Endothelial cell of umbilical vein (primary cell): ENCODE measurements at regions not wholly inside any gene's neighbourhood (a gene's known extent, or its start where the extent isn't known, plus 50 kb on each side); places are given as distances from the start of the nearest gene placed in this dataset.

Experiments used
- BruUV-seq: library from RNA; stranded (reverse); fragments of 400-500 nt; replicated peaks from 2 replicates; lab custom pipeline; 2021; lab: Mats Ljungman, UMichigan
- CTCF ChIA-PET: fragments of 300-600, 350-600 bp; sonication (Branson Sonifier 250); formaldehyde crosslinking; loops from one replicate; lab custom pipeline; 2021; ENCODE audit warnings: antibody characterized with exemption, inconsistent platforms; lab: Charles Lee
- POLR2A ChIA-PET: fragments of 300-600, 350-600 bp; sonication (Branson Sonifier 250); formaldehyde crosslinking; loops from one replicate; lab custom pipeline; 2021; ENCODE audit warnings: antibody characterized with exemption, inconsistent platforms; lab: Charles Lee
- DNase-seq: peaks from one replicate; pipeline ENCODE4 v3.0.0-alpha.2; 2011; ENCODE audit warnings: low read depth, low spot score
- FAIRE-seq: peaks from 2 replicates; lab custom pipeline; 2011; peaks lifted over from hg19 to GRCh38; lab: Jason Lieb, UNC
- H2AFZ ChIP-seq: 2 replicates; pipeline ENCODE4 v1.6.0; 2012; ENCODE audit warnings: low read depth, low read length, control low read depth, inconsistent platforms
- H3K27ac ChIP-seq: 2 replicates; pipeline ENCODE4 v1.5.1; 2011; ENCODE audit warnings: low read depth, mild to moderate bottlenecking, control low read depth, low read length, moderate library complexity; ENCODE audit not compliant: insufficient read depth
- H3K27me3 ChIP-seq, 2 experiments: 2 replicates each; pipeline versions ENCODE4 v1.6.0 to v1.6.1; 2011; ENCODE audit warnings: low read length in 2 of 2, mixed read lengths in 1 of 2; ENCODE audit not compliant: control insufficient read depth in 2 of 2, insufficient read depth in 2 of 2
- H3K36me3 ChIP-seq, 2 experiments: 2 replicates in 1 of 2; 3 replicates in 1 of 2; pipeline ENCODE4 v1.5.1; 2011; ENCODE audit warnings: low read length in 2 of 2, mild to moderate bottlenecking in 1 of 2, moderate library complexity in 1 of 2; ENCODE audit not compliant: control insufficient read depth in 2 of 2, insufficient read depth in 2 of 2; ENCODE audit errors: extremely low read depth in 1 of 2
- H3K4me1 ChIP-seq: 3 replicates; pipeline ENCODE4 v1.5.1; 2011; ENCODE audit warnings: mild to moderate bottlenecking, low read length; ENCODE audit not compliant: control insufficient read depth, insufficient read depth; ENCODE audit errors: extremely low read depth
- H3K4me2 ChIP-seq: 2 replicates; pipeline ENCODE4 v1.6.1; 2011; ENCODE audit warnings: low read length, control low read depth, mixed read lengths; ENCODE audit not compliant: insufficient read depth
- H3K4me3 ChIP-seq, 3 experiments: fragments of 200-600 bp in 1 of 3; sonication (generic), shearing (Covaris generic) in 1 of 3; replicated peaks in 1 of 3; 2 replicates each; pipeline ENCODE4 v1.5.1; 2011 to 2016; ENCODE audit warnings: control low read depth in 3 of 3, low read length in 3 of 3, mild to moderate bottlenecking in 2 of 3, inconsistent platforms in 1 of 3, low read depth in 1 of 3, moderate library complexity in 1 of 3; ENCODE audit not compliant: insufficient read depth in 1 of 3
- H3K79me2 ChIP-seq: 2 replicates; pipeline ENCODE4 v1.6.0; 2012; ENCODE audit warnings: low read length, inconsistent platforms; ENCODE audit not compliant: control insufficient read depth, insufficient read depth
- H3K9ac ChIP-seq: replicated peaks from 2 replicates; pipeline ENCODE3; 2011; ENCODE audit warnings: low read length, control low read depth; ENCODE audit not compliant: insufficient read depth; ENCODE audit errors: extremely low read depth
- H3K9me1 ChIP-seq: replicated peaks from 3 replicates; pipeline ENCODE4 v1.6.0; 2011; ENCODE audit warnings: mild to moderate bottlenecking, low read length; ENCODE audit not compliant: control insufficient read depth, insufficient read depth; ENCODE audit errors: extremely low read depth
- H3K9me3 ChIP-seq: replicated peaks from 2 replicates; pipeline ENCODE4 v1.5.1; 2012; ENCODE audit warnings: low read length, inconsistent platforms; ENCODE audit not compliant: control insufficient read depth, insufficient read depth
- H4K20me1 ChIP-seq: replicated peaks from 2 replicates; pipeline ENCODE3; 2011; ENCODE audit warnings: mild to moderate bottlenecking, low read length; ENCODE audit not compliant: control insufficient read depth, insufficient read depth; ENCODE audit errors: extremely low read depth
- CTCF ChIP-seq, 2 donors: IDR thresholded peaks; 1 replicate in 1 of 2; 2 replicates in 1 of 2; pipeline ENCODE4 v1.5.1; 2011; ENCODE audit warnings: low read length in 2 of 2, mild to moderate bottlenecking in 2 of 2, moderate library complexity in 2 of 2, control low read depth in 1 of 2, inconsistent platforms in 1 of 2, low read depth in 1 of 2; ENCODE audit not compliant: insufficient read depth in 1 of 2; ENCODE audit errors: extremely low read depth in 1 of 2
- JUN ChIP-seq: IDR thresholded peaks from 2 replicates; pipeline ENCODE4 v1.6.1; 2011; ENCODE audit warnings: borderline replicate concordance, low read depth; ENCODE audit not compliant: insufficient read length, insufficient read depth
- MYC ChIP-seq: IDR thresholded peaks from one replicate; pipeline ENCODE4 v1.6.1; 2011; ENCODE audit warnings: mild to moderate bottlenecking, low read depth, low read length
- POLR2AphosphoS5 ChIP-seq: IDR thresholded peaks from 2 replicates; pipeline ENCODE4 v1.6.1; 2012; ENCODE audit warnings: low read depth, mild to moderate bottlenecking, control low read depth, low read length, moderate library complexity; ENCODE audit not compliant: insufficient read depth
- dilution Hi-C: fragments of 300-500 bp; cut with MboI; formaldehyde crosslinking; loops from one replicate; pipeline ENCODE4 v1.15.0; 2019; ENCODE audit warnings: low sequenced_read_pairs; ENCODE audit not compliant: extremely low pct_ligation_motif_present
- intact Hi-C: fragments of 100-400 bp; cut with micrococcal nuclease; formaldehyde crosslinking; loops from one replicate; pipeline ENCODE4 v1.10.0; 2022

- Histone ChIP-seq H3K36me3 (no peaks in the 10 kb centered on the region), H2AFZ (peak overlapping the region; percentile 52), H4K20me1 (no peaks in the 10 kb centered on the region), H3K4me1 (peaks cover 10% of the 10 kb centered on the region), H3K27me3 (no peaks in the 10 kb centered on the region), H3K9me1 (no peaks in the 10 kb centered on the region), H3K4me3 (no peak overlapping the region), H3K9ac (no peak overlapping the region), H3K79me2 (no peaks in the 10 kb centered on the region), H3K9me3 (no peaks in the 10 kb centered on the region), H3K27ac (no peak overlapping the region), H3K4me2 (peak overlapping the region; percentile 52)
- FAIRE-seq (peak; percentile 87), DNase-seq (peak; percentile 36)
- ChIA-PET CTCF (interaction anchor here (0.9 to 1.5 kb wide), 3 partner anchors 11 to 23 kb away, joined by 3 read pairs; no protein-coding TSS in a partner anchor), POLR2A (no interaction called here)
- intact Hi-C loops (no loop called here), dilution Hi-C loops (no loop called here)
- no TSS peak for BruUV-seq
- TF ChIP-seq CTCF (IDR thresholded peaks at IDR 0.05; ENCODE audit: extremely low read depth in 1 of 2, insufficient read depth in 1 of 2, low read depth in 1 of 2, low read length in 2 of 2) (no peak), JUN (peak; percentile 29), POLR2AphosphoS5 (no peak)
These were observed 235.4 kb downstream of the TBL1XR1 start for GRCh38 chr3:176961916-176962315.

- H4K20me1 ChIP-seq: no peaks in the 10 kb centered on the region
- no peaks in the 10 kb centered on the region for H3K9me1 ChIP-seq
- ChIA-PET POLR2A (no interaction called here), CTCF (no interaction called here)
- H3K9ac ChIP-seq: no peak overlapping the region
- no peak overlapping the region for H2AFZ ChIP-seq
- H3K9me3 ChIP-seq: no peaks in the 10 kb centered on the region
- dilution Hi-C loops (no loop called here), intact Hi-C loops (no loop called here)
- no peaks in the 10 kb centered on the region for H3K36me3 ChIP-seq
- no peak for DNase-seq
- H3K79me2 ChIP-seq: no peaks in the 10 kb centered on the region
- no TSS peak for BruUV-seq
- no peak overlapping the region for H3K27ac ChIP-seq
- H3K4me3 ChIP-seq: no peak overlapping the region
- H3K4me2 ChIP-seq: no peak overlapping the region
- peaks cover 10% of the 10 kb centered on the region for H3K4me1 ChIP-seq
- FAIRE-seq: no peak
- no peak for TF ChIP-seq CTCF (IDR thresholded peaks at IDR 0.05; ENCODE audit: extremely low read depth in 1 of 2, insufficient read depth in 1 of 2, low read depth in 1 of 2, low read length in 2 of 2)
- TF ChIP-seq JUN: no peak
- TF ChIP-seq MYC: no peak
- H3K27me3 ChIP-seq: no peaks in the 10 kb centered on the region
These were observed 237.4 kb downstream of the TBL1XR1 start for GRCh38 chr3:176959867-176960266.
